ENCODE measurements at regions not wholly inside any gene's neighbourhood (a gene's known extent, or its start where the extent isn't known, plus 50 kb on each side); places are given as distances from the start of the nearest gene placed in this dataset.

DNA sequence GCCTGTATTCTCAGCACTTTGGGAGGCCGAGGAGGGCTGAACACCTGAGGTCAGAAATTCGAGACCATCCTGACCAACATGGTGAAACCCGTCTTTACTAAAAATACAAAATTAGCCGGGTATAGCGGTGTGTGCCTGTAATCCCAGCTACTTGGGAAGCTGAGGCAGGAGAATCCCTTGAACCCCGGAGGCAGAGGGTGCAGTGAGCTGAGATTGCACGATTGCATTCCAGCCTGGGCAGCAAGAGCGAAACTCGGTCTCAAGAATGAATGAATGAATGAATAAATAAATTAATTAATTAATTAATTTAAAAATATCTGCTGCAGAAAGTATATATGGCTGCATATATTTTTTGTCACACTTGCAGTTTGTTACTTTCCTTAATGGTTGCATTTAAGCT, 781.8 kb downstream of the DNAJB9 start:
- Histone ChIP-seq H3K36me3 (no peaks in the 10 kb centered on the region), H3K4me1 (no peaks in the 10 kb centered on the region), H3K27me3 (no peaks in the 10 kb centered on the region), H3K27ac (no peak overlapping the region), H3K9me3 (no peaks in the 10 kb centered on the region), H3K4me3 (no peak overlapping the region)
- intact Hi-C loops (cut with DNase I) = no loop called here
- no peak for TF ChIP-seq CTCF (IDR thresholded peaks at IDR 0.05)
- no peak for DNase-seq (ENCODE audit: low spot score in 2 of 2)

DNA sequence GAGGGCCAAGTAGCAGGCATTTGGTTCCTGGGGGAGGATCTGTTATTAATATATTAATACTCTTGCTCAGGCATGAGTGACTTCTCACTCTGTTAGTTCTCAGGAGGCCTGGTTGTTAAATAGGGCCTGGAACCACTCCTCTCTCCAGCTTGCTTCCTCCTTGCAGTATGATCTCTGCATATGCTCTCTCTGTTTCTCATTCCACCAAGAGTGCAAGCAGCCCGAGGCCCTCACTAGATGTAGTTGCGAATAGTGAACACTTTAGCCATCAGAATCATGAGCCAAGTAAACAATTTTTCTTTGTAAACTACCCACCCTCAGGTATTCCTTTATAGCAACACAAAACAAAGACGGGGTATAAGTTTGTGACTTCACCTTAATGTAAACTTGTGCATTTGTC, 784.3 kb downstream of the DNAJB9 start:
- Histone ChIP-seq H3K4me3 (no peak overlapping the region), H3K27ac (no peak overlapping the region), H3K36me3 (no peaks in the 10 kb centered on the region), H3K4me1 (no peaks in the 10 kb centered on the region), H3K9me3 (no peaks in the 10 kb centered on the region), H3K27me3 (no peaks in the 10 kb centered on the region)
- DNase-seq (ENCODE audit: low spot score in 2 of 2) = no peak
- intact Hi-C loops (cut with DNase I) = no loop called here
- no peak for TF ChIP-seq CTCF (IDR thresholded peaks at IDR 0.05)

- TF ChIP-seq CTCF (IDR thresholded peaks at IDR 0.05) = no peak
- Histone ChIP-seq H3K27ac (no peak overlapping the region), H3K36me3 (no peaks in the 10 kb centered on the region), H3K27me3 (no peaks in the 10 kb centered on the region), H3K4me3 (no peak overlapping the region), H3K9me3 (no peaks in the 10 kb centered on the region), H3K4me1 (no peaks in the 10 kb centered on the region)
- DNase-seq (ENCODE audit: low spot score in 2 of 2) = no peak
- intact Hi-C loops (cut with DNase I) = no loop called here
Measured at GRCh38 chr7:109354552-109354951, 784.9 kb downstream of the DNAJB9 start.

DNA sequence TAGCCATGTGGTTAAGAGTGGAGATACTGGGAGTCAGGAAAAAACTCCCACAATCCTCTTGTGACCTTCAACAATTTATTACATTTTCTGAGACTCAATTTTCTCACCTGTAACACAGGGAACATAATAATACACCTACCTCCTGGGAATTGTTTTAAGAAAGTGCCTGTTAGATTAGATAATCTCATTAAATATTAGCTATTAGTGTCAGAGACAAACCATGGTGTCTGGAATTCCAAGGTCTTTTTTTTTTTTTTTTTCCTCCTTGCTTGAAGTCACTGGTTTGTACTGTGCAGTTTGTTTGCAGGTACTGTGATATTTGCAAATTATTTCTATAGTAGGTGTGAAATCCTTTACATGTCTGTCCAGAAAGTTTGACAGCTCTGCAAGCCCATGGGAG, 806.1 kb downstream of the DNAJB9 start:
- Histone ChIP-seq H3K4me3 (no peak overlapping the region), H3K36me3 (no peaks in the 10 kb centered on the region), H3K9me3 (no peaks in the 10 kb centered on the region), H3K27ac (no peak overlapping the region), H3K27me3 (no peaks in the 10 kb centered on the region), H3K4me1 (no peaks in the 10 kb centered on the region)
- no peak for TF ChIP-seq CTCF (IDR thresholded peaks at IDR 0.05)
- no peak for DNase-seq (ENCODE audit: low spot score in 2 of 2)
- intact Hi-C loops (cut with DNase I) = no loop called here

GRCh38 chr7:109376576-109376975, 806.9 kb downstream of the DNAJB9 start:
- DNase-seq (ENCODE audit: low spot score in 2 of 2) = no peak
- Histone ChIP-seq H3K4me3 (no peak overlapping the region), H3K9me3 (no peaks in the 10 kb centered on the region), H3K36me3 (no peaks in the 10 kb centered on the region), H3K27me3 (no peaks in the 10 kb centered on the region), H3K4me1 (no peaks in the 10 kb centered on the region), H3K27ac (no peak overlapping the region)
- TF ChIP-seq CTCF (IDR thresholded peaks at IDR 0.05) = no peak
- intact Hi-C loops (cut with DNase I) = no loop called here

Data from ascending aorta (tissue), 2 donors.